Neural progenitor cell (in vitro differentiated cells): ENCODE measurements at regions not wholly inside any gene's neighbourhood (a gene's known extent, or its start where the extent isn't known, plus 50 kb on each side); places are given as distances from the start of the nearest gene placed in this dataset.

Experiments
- CTCF ChIP-seq: fragments of 200-600 bp; sonication (generic); IDR thresholded peaks from 2 replicates; pipeline ENCODE4 v1.5.1; 2017; ENCODE audit warnings: antibody characterized with exemption, mild to moderate bottlenecking
- EZH2 ChIP-seq: fragments of 200-600 bp; sonication (generic); IDR thresholded peaks from 2 replicates; pipeline ENCODE4 v1.6.1; 2017; ENCODE audit warnings: antibody characterized with exemption, mild to moderate bottlenecking, moderate library complexity

GRCh38 chr12:27394676-27395075 lies 51.9 kb upstream of the SMCO2 start:
- TF ChIP-seq CTCF (no peak), EZH2 (no peak)
